ENCODE measurements at regions not wholly inside any gene's neighbourhood (a gene's known extent, or its start where the extent isn't known, plus 50 kb on each side); places are given as distances from the start of the nearest gene placed in this dataset.

GRCh38 chr6:159373670-159374069, 204.5 kb downstream of the FNDC1 start:
- Histone ChIP-seq H3K27me3 (ENCODE audit: control insufficient read depth, insufficient read depth, low read length) (no peaks in the 10 kb centered on the region), H3K4me3 (ENCODE audit: low read depth, low read length) (no peak overlapping the region), H3K36me3 (ENCODE audit: control insufficient read depth, insufficient read depth, low read length) (no peaks in the 10 kb centered on the region)
- no peak for TF ChIP-seq CTCF (IDR thresholded peaks at IDR 0.05; ENCODE audit: insufficient read depth, low read length, poor library complexity, severe bottlenecking)
- no peak for DNase-seq (ENCODE audit: low read depth)

- no peak for TF ChIP-seq CTCF (IDR thresholded peaks at IDR 0.05; ENCODE audit: insufficient read depth, low read length, poor library complexity, severe bottlenecking)
- Histone ChIP-seq H3K4me3 (ENCODE audit: low read depth, low read length) (no peak overlapping the region), H3K36me3 (ENCODE audit: control insufficient read depth, insufficient read depth, low read length) (no peaks in the 10 kb centered on the region), H3K27me3 (ENCODE audit: control insufficient read depth, insufficient read depth, low read length) (no peaks in the 10 kb centered on the region)
- no peak for DNase-seq (ENCODE audit: low read depth)
Measured at GRCh38 chr6:159372333-159372732, 203.1 kb downstream of the FNDC1 start.

- Histone ChIP-seq H3K4me3 (ENCODE audit: low read depth, low read length) (no peak overlapping the region), H3K27me3 (ENCODE audit: control insufficient read depth, insufficient read depth, low read length) (no peaks in the 10 kb centered on the region), H3K36me3 (ENCODE audit: control insufficient read depth, insufficient read depth, low read length) (no peaks in the 10 kb centered on the region)
- no peak for DNase-seq (ENCODE audit: low read depth)
- TF ChIP-seq CTCF (IDR thresholded peaks at IDR 0.05; ENCODE audit: insufficient read depth, low read length, poor library complexity, severe bottlenecking), result no peak
Measured at GRCh38 chr6:159360306-159360705, 191.1 kb downstream of the FNDC1 start.

GRCh38 chr6:159359581-159360297, 190.5 kb downstream of the FNDC1 start:
- Histone ChIP-seq H3K36me3 (ENCODE audit: control insufficient read depth, insufficient read depth, low read length) (no peaks in the 10 kb centered on the region), H3K27me3 (ENCODE audit: control insufficient read depth, insufficient read depth, low read length) (no peaks in the 10 kb centered on the region), H3K4me3 (ENCODE audit: low read depth, low read length) (no peak overlapping the region)
- no peak for DNase-seq (ENCODE audit: low read depth)
- TF ChIP-seq CTCF (IDR thresholded peaks at IDR 0.05; ENCODE audit: insufficient read depth, low read length, poor library complexity, severe bottlenecking), result no peak

GRCh38 chr6:159358562-159358961, 189.4 kb downstream of the FNDC1 start:
- TF ChIP-seq CTCF (IDR thresholded peaks at IDR 0.05; ENCODE audit: insufficient read depth, low read length, poor library complexity, severe bottlenecking), result no peak
- Histone ChIP-seq H3K36me3 (ENCODE audit: control insufficient read depth, insufficient read depth, low read length) (no peaks in the 10 kb centered on the region), H3K27me3 (ENCODE audit: control insufficient read depth, insufficient read depth, low read length) (no peaks in the 10 kb centered on the region), H3K4me3 (ENCODE audit: low read depth, low read length) (no peak overlapping the region)
- DNase-seq (ENCODE audit: low read depth), result no peak

Measured in kidney epithelial cell (primary cell).